ENCODE measurements at regions not wholly inside any gene's neighbourhood (a gene's known extent, or its start where the extent isn't known, plus 50 kb on each side); places are given as distances from the start of the nearest gene placed in this dataset.

GRCh38 chr5:77569409-77569808 is 69.1 kb downstream of the OTP start:
- DNase-seq: no peak

- no peak for DNase-seq
Measured at GRCh38 chr5:77568555-77568954, 70.0 kb downstream of the OTP start.

GRCh38 chr5:77568082-77568481 is 70.4 kb downstream of the OTP start:
- DNase-seq: no peak

GRCh38 chr5:77563475-77563874 is 71.4 kb upstream of the WDR41 start:
- no peak for DNase-seq

GRCh38 chr5:77561965-77562364 is 69.8 kb upstream of the WDR41 start:
- no peak for DNase-seq

GRCh38 chr5:77560677-77561263 is 68.7 kb upstream of the WDR41 start:
- DNase-seq: peak; percentile 6

GRCh38 chr5:77558266-77558665 is 66.2 kb upstream of the WDR41 start:
- no peak for DNase-seq

GRCh38 chr5:77550406-77550805 is 58.3 kb upstream of the WDR41 start:
- no peak for DNase-seq

GRCh38 chr5:77545285-77545684 is 53.2 kb upstream of the WDR41 start:
- no peak for DNase-seq

Data from CD4-positive, alpha-beta T cell treated with Interleukin-4 for 4 hours (primary cell).